Naive thymus-derived CD4-positive, alpha-beta T cell (primary cell): ENCODE measurements at regions not wholly inside any gene's neighbourhood (a gene's known extent, or its start where the extent isn't known, plus 50 kb on each side); places are given as distances from the start of the nearest gene placed in this dataset.

Experiments used
- ATAC-seq: fragments of 150-1000 bp; cut with Tn5 transposase; 2 replicates; pipeline ENCODE4 v1.10.0; 2021; ENCODE audit warnings: mild to moderate bottlenecking, moderate library complexity
- CTCF ChIA-PET: fragments of 350-600 bp; sonication (Branson Sonifier 250); formaldehyde crosslinking; loops from one replicate; lab custom pipeline; 2021; ENCODE audit warnings: antibody characterized with exemption; lab: Charles Lee
- POLR2A ChIA-PET: fragments of 350-600 bp; sonication (Branson Sonifier 250); formaldehyde crosslinking; loops from one replicate; lab custom pipeline; 2021; ENCODE audit warnings: antibody characterized with exemption, inconsistent platforms; lab: Charles Lee
- DNase-seq, 9 donors: peaks; one replicate each; pipeline versions ENCODE4 v3.0.0 to v3.0.0-alpha.2; 2020 to 2022; ENCODE audit warnings: mixed read lengths in 1 of 9
- H3K27ac ChIP-seq: one replicate; pipeline ENCODE4 v1.7.0; 2013; ENCODE audit warnings: mild to moderate bottlenecking, low read depth, low read length, moderate library complexity
- H3K27me3 ChIP-seq, 2 donors: one replicate each; pipeline ENCODE4 v1.7.0; 2013; ENCODE audit warnings: low read length in 2 of 2, mild to moderate bottlenecking in 2 of 2, moderate library complexity in 2 of 2; ENCODE audit not compliant: control insufficient read depth in 2 of 2, insufficient read depth in 2 of 2
- H3K36me3 ChIP-seq, 3 experiments: 1 replicate in 2 of 3; 2 replicates in 1 of 3; pipeline ENCODE4 v1.7.0; 2013; ENCODE audit warnings: low read length in 3 of 3, mild to moderate bottlenecking in 3 of 3, moderate library complexity in 1 of 3; ENCODE audit not compliant: insufficient read depth in 3 of 3, control insufficient read depth in 2 of 3
- H3K4me1 ChIP-seq, 2 donors: one replicate each; pipeline ENCODE4 v1.7.0; 2013; ENCODE audit warnings: low read length in 2 of 2, mild to moderate bottlenecking in 2 of 2, moderate library complexity in 1 of 2; ENCODE audit not compliant: control insufficient read depth in 2 of 2, insufficient read depth in 2 of 2
- H3K4me3 ChIP-seq: 2 replicates; pipeline ENCODE4 v1.7.0; 2013; ENCODE audit warnings: mild to moderate bottlenecking, low read length
- H3K9me3 ChIP-seq, 3 experiments: 1 replicate in 2 of 3; 2 replicates in 1 of 3; pipeline ENCODE4 v1.7.0; 2013; ENCODE audit warnings: low read length in 3 of 3; ENCODE audit not compliant: control insufficient read depth in 2 of 3
- H3K27ac Mint-ChIP-seq, 9 donors: one replicate each; pipeline ENCODE4 v1.8.0; 2020 to 2022; ENCODE audit warnings: mixed read lengths in 9 of 9, mild to moderate bottlenecking in 8 of 9, moderate library complexity in 5 of 9, inconsistent platforms in 2 of 9
- H3K27me3 Mint-ChIP-seq, 5 donors: one replicate each; pipeline ENCODE4 v1.8.0; 2021 to 2022; ENCODE audit warnings: mixed read lengths in 5 of 5, mild to moderate bottlenecking in 1 of 5
- H3K36me3 Mint-ChIP-seq, 5 donors: one replicate each; pipeline ENCODE4 v1.8.0; 2020 to 2022; ENCODE audit warnings: mixed read lengths in 5 of 5, mild to moderate bottlenecking in 3 of 5, inconsistent platforms in 1 of 5
- H3K4me1 Mint-ChIP-seq, 7 donors: one replicate each; pipeline ENCODE4 v1.8.0; 2020 to 2022; ENCODE audit warnings: mixed read lengths in 7 of 7, mild to moderate bottlenecking in 3 of 7, inconsistent platforms in 1 of 7
- H3K4me3 Mint-ChIP-seq, 10 donors: one replicate each; pipeline ENCODE4 v1.8.0; 2020 to 2022; ENCODE audit warnings: mild to moderate bottlenecking in 10 of 10, mixed read lengths in 10 of 10, moderate library complexity in 6 of 10, inconsistent platforms in 2 of 10
- H3K9me3 Mint-ChIP-seq, 11 donors: one replicate each; pipeline ENCODE4 v1.8.0; 2020 to 2022; ENCODE audit warnings: mixed read lengths in 11 of 11, mild to moderate bottlenecking in 4 of 11, inconsistent platforms in 1 of 11, moderate library complexity in 1 of 11
- intact Hi-C, 2 donors: fragments of 100-400 bp; cut with micrococcal nuclease; formaldehyde crosslinking; loops; one replicate each; pipeline ENCODE4 v1.15.1; 2023

DNA sequence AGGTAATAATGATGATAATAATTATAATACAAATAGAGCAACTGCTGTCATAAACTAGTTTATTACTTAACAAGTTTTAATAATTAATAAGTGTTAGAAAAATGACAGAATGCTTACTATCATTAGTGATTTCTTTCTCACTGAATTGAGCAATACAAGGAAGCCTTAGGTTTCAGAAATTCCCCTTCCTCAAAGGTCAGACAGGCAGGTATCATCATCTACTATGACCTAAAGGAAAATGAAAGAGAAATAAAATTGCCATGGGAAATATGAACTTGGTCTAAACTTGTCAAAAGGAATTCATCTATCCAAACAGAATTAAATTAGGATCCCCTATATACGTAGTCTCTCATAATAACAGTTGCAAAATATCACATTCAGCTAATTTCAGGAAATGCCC lies 56.3 kb upstream of the SLC7A11 start:
- intact Hi-C loops: loop anchor here in 1 of 2 donors (10.0 kb wide), 1 partner anchor 854 kb away; no protein-coding TSS in a partner anchor
- no peaks in the 10 kb centered on the region for H3K27me3 ChIP-seq
- ATAC-seq (no peak), DNase-seq (no peak)
- Mint-ChIP-seq H3K4me1 (no peaks in the 10 kb centered on the region), H3K36me3 (no peaks in the 10 kb centered on the region), H3K27ac (no peak overlapping the region), H3K27me3 (peaks cover 0 to 3% (median 0%) of the 10 kb centered on the region in 5 donors), H3K4me3 (no peak overlapping the region), H3K9me3 (peaks cover 0 to 2% (median 0%) of the 10 kb centered on the region in 11 donors)
- no peaks in the 10 kb centered on the region for H3K4me1 ChIP-seq
- no peaks in the 10 kb centered on the region for H3K9me3 ChIP-seq
- H3K4me3 ChIP-seq: no peak overlapping the region
- CTCF ChIA-PET: interaction anchor here (0.7 kb wide), 1 partner anchor 417 kb away, joined by 3 read pairs; no protein-coding TSS in a partner anchor
- no peak overlapping the region for H3K27ac ChIP-seq
- no peaks in the 10 kb centered on the region for H3K36me3 ChIP-seq
- POLR2A ChIA-PET: no interaction called here

- peaks cover 0 to 2% (median 0%) of the 10 kb centered on the region in 11 donors for H3K9me3 Mint-ChIP-seq
- ATAC-seq (no peak), DNase-seq (no peak)
- no peaks in the 10 kb centered on the region for H3K36me3 Mint-ChIP-seq
- Histone ChIP-seq H3K27ac (no peak overlapping the region), H3K4me3 (no peak overlapping the region), H3K36me3 (no peaks in the 10 kb centered on the region), H3K27me3 (no peaks in the 10 kb centered on the region), H3K9me3 (no peaks in the 10 kb centered on the region), H3K4me1 (no peaks in the 10 kb centered on the region)
- peaks cover 0 to 3% (median 0%) of the 10 kb centered on the region in 5 donors for H3K27me3 Mint-ChIP-seq
- intact Hi-C loops: loop anchor here in 1 of 2 donors (10.0 kb wide), 1 partner anchor 853 kb away; no protein-coding TSS in a partner anchor
- no peak overlapping the region for H3K4me3 Mint-ChIP-seq
- ChIA-PET POLR2A (no interaction called here), CTCF (no interaction called here)
- no peak overlapping the region for H3K27ac Mint-ChIP-seq
- H3K4me1 Mint-ChIP-seq: no peaks in the 10 kb centered on the region
Observed at GRCh38 chr4:138297743-138298405, 55.7 kb upstream of the SLC7A11 start.

- no peaks in the 10 kb centered on the region for H3K9me3 Mint-ChIP-seq
- POLR2A ChIA-PET: no interaction called here
- H3K9me3 ChIP-seq: no peaks in the 10 kb centered on the region
- H3K27ac ChIP-seq: no peak overlapping the region
- H3K36me3 Mint-ChIP-seq: no peaks in the 10 kb centered on the region
- peaks cover 0 to 3% (median 0%) of the 10 kb centered on the region in 5 donors for H3K27me3 Mint-ChIP-seq
- intact Hi-C loops: loop anchor here in 1 of 2 donors (10.0 kb wide), 1 partner anchor 848 kb away; no protein-coding TSS in a partner anchor
- DNase-seq (no peak), ATAC-seq (no peak)
- no peak overlapping the region for H3K4me3 Mint-ChIP-seq
- CTCF ChIA-PET: no interaction called here
- H3K27me3 ChIP-seq: no peaks in the 10 kb centered on the region
- no peaks in the 10 kb centered on the region for H3K36me3 ChIP-seq
- H3K4me1 ChIP-seq: no peaks in the 10 kb centered on the region
- H3K4me3 ChIP-seq: no peak overlapping the region
- no peaks in the 10 kb centered on the region for H3K4me1 Mint-ChIP-seq
- H3K27ac Mint-ChIP-seq: no peak overlapping the region
Observed at GRCh38 chr4:138292321-138292720, 50.2 kb upstream of the SLC7A11 start.
